HFFc6 (cell line): ENCODE measurements at regions not wholly inside any gene's neighbourhood (a gene's known extent, or its start where the extent isn't known, plus 50 kb on each side); places are given as distances from the start of the nearest gene placed in this dataset.

Source experiments
- DNase-seq: peaks from one replicate; pipeline ENCODE4 v3.0.0-alpha.2; 2018
- H3K27ac Mint-ChIP-seq: 2 replicates; pipeline ENCODE4 v1.8.0; 2020; ENCODE audit warnings: mild to moderate bottlenecking, mixed read lengths
- H3K27me3 Mint-ChIP-seq: 2 replicates; pipeline ENCODE4 v1.8.0; 2021; ENCODE audit warnings: mild to moderate bottlenecking, moderate library complexity, mixed read lengths; ENCODE audit not compliant: insufficient read depth
- H3K36me3 Mint-ChIP-seq: 2 replicates; pipeline ENCODE4 v1.8.0; 2021; ENCODE audit warnings: low read depth, mixed read lengths
- H3K4me1 Mint-ChIP-seq: 2 replicates; pipeline ENCODE4 v1.8.0; 2020; ENCODE audit warnings: low read depth, mixed read lengths
- H3K4me3 Mint-ChIP-seq: 2 replicates; pipeline ENCODE4 v1.8.0; 2020; ENCODE audit warnings: mild to moderate bottlenecking, moderate library complexity, mixed read lengths
- H3K9me3 Mint-ChIP-seq: 2 replicates; pipeline ENCODE4 v1.8.0; 2020; ENCODE audit warnings: mild to moderate bottlenecking, mixed read lengths
- TF ChIP-seq, protein P1 (sequence below): fragments of 200-600 bp; sonication (generic); IDR thresholded peaks from 2 replicates; pipeline ENCODE4 v1.5.0; 2021; ENCODE audit warnings: antibody characterized with exemption, mild to moderate bottlenecking

DNA sequence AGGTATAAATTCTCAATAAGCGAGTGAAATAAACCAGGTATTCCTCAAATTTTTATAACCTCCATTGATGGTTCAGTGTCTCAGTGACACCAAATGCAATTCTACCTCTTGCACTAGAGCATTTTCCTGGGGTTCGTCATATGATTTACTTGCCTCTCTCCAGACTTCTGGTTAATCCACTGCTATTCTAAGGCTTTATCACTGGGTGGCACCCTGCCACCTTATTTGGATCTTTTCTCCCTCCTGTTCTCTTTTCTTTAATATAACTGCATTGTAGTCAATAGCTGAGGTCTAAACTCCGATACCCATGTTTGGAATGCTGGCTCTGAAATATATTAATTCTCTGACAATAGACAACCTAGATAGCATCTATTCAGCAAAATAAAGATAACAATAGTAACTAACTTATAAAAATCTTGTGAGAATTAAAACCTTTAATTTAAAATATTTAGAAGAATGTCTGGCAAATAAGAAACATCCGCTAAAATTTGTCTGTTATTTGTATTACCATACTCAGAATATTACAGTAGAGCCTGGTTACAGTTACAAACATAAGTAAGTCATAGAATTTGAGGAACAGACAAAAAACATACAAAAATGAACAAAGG, 436.4 kb downstream of the PLA2G4A start:
- no peak overlapping the region for H3K27ac Mint-ChIP-seq
- peaks cover 5% of the 10 kb centered on the region; the same call in 1 of the 2 replicates for H3K9me3 Mint-ChIP-seq
- no peaks in the 10 kb centered on the region for H3K27me3 Mint-ChIP-seq
- no peaks in the 10 kb centered on the region for H3K4me1 Mint-ChIP-seq
- peak; percentile 15 for DNase-seq
- no peak overlapping the region for H3K4me3 Mint-ChIP-seq
- no peaks in the 10 kb centered on the region for H3K36me3 Mint-ChIP-seq
- TF ChIP-seq, protein P1, sequence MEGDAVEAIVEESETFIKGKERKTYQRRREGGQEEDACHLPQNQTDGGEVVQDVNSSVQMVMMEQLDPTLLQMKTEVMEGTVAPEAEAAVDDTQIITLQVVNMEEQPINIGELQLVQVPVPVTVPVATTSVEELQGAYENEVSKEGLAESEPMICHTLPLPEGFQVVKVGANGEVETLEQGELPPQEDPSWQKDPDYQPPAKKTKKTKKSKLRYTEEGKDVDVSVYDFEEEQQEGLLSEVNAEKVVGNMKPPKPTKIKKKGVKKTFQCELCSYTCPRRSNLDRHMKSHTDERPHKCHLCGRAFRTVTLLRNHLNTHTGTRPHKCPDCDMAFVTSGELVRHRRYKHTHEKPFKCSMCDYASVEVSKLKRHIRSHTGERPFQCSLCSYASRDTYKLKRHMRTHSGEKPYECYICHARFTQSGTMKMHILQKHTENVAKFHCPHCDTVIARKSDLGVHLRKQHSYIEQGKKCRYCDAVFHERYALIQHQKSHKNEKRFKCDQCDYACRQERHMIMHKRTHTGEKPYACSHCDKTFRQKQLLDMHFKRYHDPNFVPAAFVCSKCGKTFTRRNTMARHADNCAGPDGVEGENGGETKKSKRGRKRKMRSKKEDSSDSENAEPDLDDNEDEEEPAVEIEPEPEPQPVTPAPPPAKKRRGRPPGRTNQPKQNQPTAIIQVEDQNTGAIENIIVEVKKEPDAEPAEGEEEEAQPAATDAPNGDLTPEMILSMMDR: peak; percentile 32; the same call in 1 of the 2 replicates

DNA sequence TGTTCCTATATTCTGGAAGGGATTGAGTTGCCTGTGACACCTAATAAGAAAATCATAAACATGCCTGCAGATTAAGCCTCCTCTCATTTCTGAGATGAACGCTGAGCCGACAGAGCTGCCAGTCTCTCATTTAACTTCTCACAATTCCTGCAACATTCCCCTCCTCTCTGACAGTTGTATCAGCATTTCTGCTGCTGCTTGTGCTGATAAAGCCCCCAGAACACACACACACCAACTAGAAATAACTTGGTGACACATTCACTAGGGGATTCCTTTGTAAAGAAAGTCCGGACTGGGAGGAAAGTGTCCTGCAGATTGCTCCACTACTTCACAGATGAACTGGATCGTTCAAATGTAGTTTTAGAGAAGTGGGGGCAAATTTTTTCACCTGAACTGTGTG, 437.3 kb downstream of the PLA2G4A start:
- no peaks in the 10 kb centered on the region for H3K36me3 Mint-ChIP-seq
- peaks cover 5% of the 10 kb centered on the region; the same call in 1 of the 2 replicates for H3K9me3 Mint-ChIP-seq
- DNase-seq: no peak
- H3K27me3 Mint-ChIP-seq: no peaks in the 10 kb centered on the region
- no peak overlapping the region for H3K27ac Mint-ChIP-seq
- no peaks in the 10 kb centered on the region for H3K4me1 Mint-ChIP-seq
- no peak overlapping the region for H3K4me3 Mint-ChIP-seq
- TF ChIP-seq, protein P1: no peak

DNA sequence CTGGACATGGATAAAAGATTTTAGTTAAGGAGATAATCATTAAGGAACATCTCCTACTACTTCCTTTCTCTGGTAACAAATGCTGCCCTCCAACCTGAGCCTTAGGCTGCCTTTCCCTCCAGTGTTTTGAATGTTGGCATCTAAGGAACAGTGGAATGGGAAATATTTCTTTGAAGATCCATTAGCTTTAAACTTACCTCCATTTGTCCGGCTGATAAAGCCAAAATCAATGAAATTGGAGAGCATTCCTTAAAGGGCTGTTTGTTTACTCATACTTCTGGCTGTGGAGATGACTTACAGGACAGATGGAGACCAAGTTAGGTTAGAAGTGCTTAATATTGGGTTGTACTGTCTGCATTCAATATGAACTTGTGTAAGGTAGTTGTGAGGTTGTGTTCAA, 439.1 kb downstream of the PLA2G4A start:
- Mint-ChIP-seq H3K27ac (no peak overlapping the region), H3K4me3 (no peak overlapping the region), H3K27me3 (no peaks in the 10 kb centered on the region), H3K4me1 (no peaks in the 10 kb centered on the region), H3K9me3 (peaks cover 10% of the 10 kb centered on the region), H3K36me3 (no peaks in the 10 kb centered on the region)
- TF ChIP-seq, protein P1: no peak
- no peak for DNase-seq

DNA sequence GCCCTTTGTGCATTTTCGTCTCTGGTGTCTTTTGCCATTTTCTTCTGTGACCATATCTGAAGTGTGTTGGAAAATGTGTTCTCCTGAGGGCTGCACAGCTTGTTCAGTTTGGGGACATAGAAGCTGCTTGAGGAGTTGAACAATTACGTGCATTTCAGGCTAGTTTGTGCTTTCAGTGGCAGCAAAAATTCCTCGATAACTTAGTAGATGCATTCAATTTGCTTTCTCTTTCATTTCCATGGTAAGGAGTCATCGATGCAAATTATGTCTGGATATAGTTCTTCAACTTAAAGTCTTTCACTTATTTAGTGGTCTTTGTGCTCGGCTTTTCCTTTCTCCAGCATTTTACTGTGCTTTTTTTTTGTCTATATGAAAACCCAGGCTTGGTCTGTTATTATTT, 441.5 kb downstream of the PLA2G4A start:
- H3K27ac Mint-ChIP-seq: no peak overlapping the region
- H3K4me1 Mint-ChIP-seq: no peaks in the 10 kb centered on the region
- TF ChIP-seq, protein P1: no peak

DNA sequence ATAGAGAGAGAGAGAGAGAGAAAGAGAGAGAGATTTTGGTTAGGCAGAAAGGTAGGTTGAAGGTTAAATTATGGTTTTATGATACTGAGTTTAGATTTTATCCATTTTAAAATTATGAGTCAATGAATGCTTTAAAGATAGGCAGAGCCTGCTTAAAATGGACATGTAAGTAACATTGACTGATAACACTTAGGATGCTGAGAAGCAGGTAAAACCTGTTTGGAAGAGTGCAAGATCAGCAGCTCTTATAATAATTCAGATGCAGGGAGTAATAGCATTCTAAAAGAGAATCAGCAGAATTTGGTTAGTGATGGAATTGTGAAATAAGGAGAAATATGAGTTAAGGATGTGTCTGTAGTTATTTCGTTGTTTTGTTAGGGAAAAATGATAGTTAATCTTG, 446.6 kb downstream of the PLA2G4A start:
- TF ChIP-seq, protein P1: no peak
- H3K9me3 Mint-ChIP-seq: peaks cover 23% of the 10 kb centered on the region
- no peaks in the 10 kb centered on the region for H3K36me3 Mint-ChIP-seq
- H3K4me1 Mint-ChIP-seq: no peaks in the 10 kb centered on the region
- no peak overlapping the region for H3K27ac Mint-ChIP-seq
- H3K4me3 Mint-ChIP-seq: no peak overlapping the region
- no peaks in the 10 kb centered on the region for H3K27me3 Mint-ChIP-seq
- DNase-seq: no peak

More for the DNA sequence above, 441.5 kb downstream of the PLA2G4A start:
- Mint-ChIP-seq H3K4me3 (no peak overlapping the region), H3K27me3 (no peaks in the 10 kb centered on the region), H3K9me3 (peaks cover 20% of the 10 kb centered on the region), H3K36me3 (no peaks in the 10 kb centered on the region)
- no peak for DNase-seq
